HG03354 (cell line): ENCODE measurements at regions not wholly inside any gene's neighbourhood (a gene's known extent, or its start where the extent isn't known, plus 50 kb on each side); places are given as distances from the start of the nearest gene placed in this dataset.

Experiments
- ATAC-seq: cut with Tn5 transposase; IDR thresholded peaks from one replicate; pipeline ENCODE4 v1.9.1; 2021; ENCODE audit warnings: mild to moderate bottlenecking; ENCODE audit not compliant: unreplicated experiment, poor library complexity, severe bottlenecking

- ATAC-seq: no peak
Measured at GRCh38 chr1:187078321-187078720, 249.6 kb downstream of the PLA2G4A start.

GRCh38 chr1:187078916-187079315 lies 250.2 kb downstream of the PLA2G4A start:
- ATAC-seq: no peak

GRCh38 chr1:187079330-187079729 lies 250.6 kb downstream of the PLA2G4A start:
- ATAC-seq: no peak

GRCh38 chr1:187091666-187092065 lies 262.9 kb downstream of the PLA2G4A start:
- no peak for ATAC-seq

- no peak for ATAC-seq
Measured at GRCh38 chr1:187092104-187092503, 263.4 kb downstream of the PLA2G4A start.

- no peak for ATAC-seq
Measured at GRCh38 chr1:187096689-187097088, 267.9 kb downstream of the PLA2G4A start.

GRCh38 chr1:187110351-187110750 lies 281.6 kb downstream of the PLA2G4A start:
- ATAC-seq: no peak

- no peak for ATAC-seq
Measured at GRCh38 chr1:187114792-187115191, 286.0 kb downstream of the PLA2G4A start.

- ATAC-seq: no peak
Measured at GRCh38 chr1:187121661-187122060, 292.9 kb downstream of the PLA2G4A start.

GRCh38 chr1:187122566-187122965 lies 293.8 kb downstream of the PLA2G4A start:
- ATAC-seq: no peak

GRCh38 chr1:187129132-187129531 lies 300.4 kb downstream of the PLA2G4A start:
- no peak for ATAC-seq

- ATAC-seq: no peak
Measured at GRCh38 chr1:187143783-187144182, 315.0 kb downstream of the PLA2G4A start.

GRCh38 chr1:187146388-187146787 lies 317.6 kb downstream of the PLA2G4A start:
- no peak for ATAC-seq

GRCh38 chr1:187151555-187151954 lies 322.8 kb downstream of the PLA2G4A start:
- no peak for ATAC-seq

- ATAC-seq: no peak
Measured at GRCh38 chr1:187153047-187153446, 324.3 kb downstream of the PLA2G4A start.

GRCh38 chr1:187157115-187157514 lies 328.4 kb downstream of the PLA2G4A start:
- ATAC-seq: no peak

GRCh38 chr1:187157552-187157951 lies 328.8 kb downstream of the PLA2G4A start:
- no peak for ATAC-seq

GRCh38 chr1:187167555-187167954 lies 338.8 kb downstream of the PLA2G4A start:
- no peak for ATAC-seq

- ATAC-seq: no peak
Measured at GRCh38 chr1:187168297-187168696, 339.5 kb downstream of the PLA2G4A start.

GRCh38 chr1:187185389-187185788 lies 356.6 kb downstream of the PLA2G4A start:
- ATAC-seq: no peak

- no peak for ATAC-seq
Measured at GRCh38 chr1:187197685-187198084, 368.9 kb downstream of the PLA2G4A start.

- ATAC-seq: no peak
Measured at GRCh38 chr1:187203257-187203656, 374.5 kb downstream of the PLA2G4A start.

GRCh38 chr1:187212377-187212776 lies 383.6 kb downstream of the PLA2G4A start:
- no peak for ATAC-seq
